ENCODE measurements at regions not wholly inside any gene's neighbourhood (a gene's known extent, or its start where the extent isn't known, plus 50 kb on each side); places are given as distances from the start of the nearest gene placed in this dataset.

DNA sequence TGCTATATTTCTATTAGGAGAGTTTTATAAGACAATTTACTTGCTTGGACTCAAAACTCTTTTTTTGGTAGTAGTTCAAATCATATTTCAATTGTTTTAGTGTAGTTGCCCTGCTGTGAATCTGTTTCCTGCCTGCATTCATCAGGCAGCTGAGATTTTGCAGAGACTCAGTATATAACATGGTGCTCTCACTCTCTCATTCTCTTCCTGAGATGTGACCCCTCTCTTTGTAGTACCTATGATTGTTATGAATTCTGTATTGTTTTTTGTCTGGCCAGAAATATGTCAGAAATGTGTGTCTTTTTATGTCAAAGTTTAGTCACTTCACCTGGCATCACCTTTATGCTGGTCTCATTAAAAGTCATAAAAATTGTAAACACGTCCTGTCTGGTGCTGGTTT lies 374.0 kb downstream of the RAPGEF2 start:
- TF ChIP-seq CTCF (IDR thresholded peaks at IDR 0.05) (no peak), FOXK1 (CRISPR knock-in tag; IDR thresholded peaks at IDR 0.05) (no peak), CREB1 (CRISPR knock-in tag; IDR thresholded peaks at IDR 0.05) (no peak), SMAD3 (CRISPR knock-in tag; IDR thresholded peaks at IDR 0.05; ENCODE audit: borderline replicate concordance) (no peak), NR1H2 (CRISPR knock-in tag; IDR thresholded peaks at IDR 0.05) (no peak), HMGXB4 (CRISPR knock-in tag; IDR thresholded peaks at IDR 0.05) (no peak), ZNF423 (CRISPR knock-in tag; IDR thresholded peaks at IDR 0.05) (no peak), NFATC4 (CRISPR knock-in tag; IDR thresholded peaks at IDR 0.05) (no peak)
- TF ChIP-seq, protein P1, sequence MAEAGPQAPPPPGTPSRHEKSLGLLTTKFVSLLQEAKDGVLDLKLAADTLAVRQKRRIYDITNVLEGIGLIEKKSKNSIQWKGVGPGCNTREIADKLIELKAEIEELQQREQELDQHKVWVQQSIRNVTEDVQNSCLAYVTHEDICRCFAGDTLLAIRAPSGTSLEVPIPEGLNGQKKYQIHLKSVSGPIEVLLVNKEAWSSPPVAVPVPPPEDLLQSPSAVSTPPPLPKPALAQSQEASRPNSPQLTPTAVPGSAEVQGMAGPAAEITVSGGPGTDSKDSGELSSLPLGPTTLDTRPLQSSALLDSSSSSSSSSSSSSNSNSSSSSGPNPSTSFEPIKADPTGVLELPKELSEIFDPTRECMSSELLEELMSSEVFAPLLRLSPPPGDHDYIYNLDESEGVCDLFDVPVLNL (CRISPR knock-in tag; IDR thresholded peaks at IDR 0.05; ENCODE audit: borderline replicate concordance, low read depth) = no peak
- TF ChIP-seq, protein P2, sequence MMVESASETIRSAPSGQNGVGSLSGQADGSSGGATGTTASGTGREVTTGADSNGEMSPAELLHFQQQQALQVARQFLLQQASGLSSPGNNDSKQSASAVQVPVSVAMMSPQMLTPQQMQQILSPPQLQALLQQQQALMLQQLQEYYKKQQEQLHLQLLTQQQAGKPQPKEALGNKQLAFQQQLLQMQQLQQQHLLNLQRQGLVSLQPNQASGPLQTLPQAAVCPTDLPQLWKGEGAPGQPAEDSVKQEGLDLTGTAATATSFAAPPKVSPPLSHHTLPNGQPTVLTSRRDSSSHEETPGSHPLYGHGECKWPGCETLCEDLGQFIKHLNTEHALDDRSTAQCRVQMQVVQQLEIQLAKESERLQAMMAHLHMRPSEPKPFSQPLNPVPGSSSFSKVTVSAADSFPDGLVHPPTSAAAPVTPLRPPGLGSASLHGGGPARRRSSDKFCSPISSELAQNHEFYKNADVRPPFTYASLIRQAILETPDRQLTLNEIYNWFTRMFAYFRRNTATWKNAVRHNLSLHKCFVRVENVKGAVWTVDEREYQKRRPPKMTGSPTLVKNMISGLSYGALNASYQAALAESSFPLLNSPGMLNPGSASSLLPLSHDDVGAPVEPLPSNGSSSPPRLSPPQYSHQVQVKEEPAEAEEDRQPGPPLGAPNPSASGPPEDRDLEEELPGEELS (CRISPR knock-in tag; IDR thresholded peaks at IDR 0.05) = no peak
- TF ChIP-seq, protein P3, sequence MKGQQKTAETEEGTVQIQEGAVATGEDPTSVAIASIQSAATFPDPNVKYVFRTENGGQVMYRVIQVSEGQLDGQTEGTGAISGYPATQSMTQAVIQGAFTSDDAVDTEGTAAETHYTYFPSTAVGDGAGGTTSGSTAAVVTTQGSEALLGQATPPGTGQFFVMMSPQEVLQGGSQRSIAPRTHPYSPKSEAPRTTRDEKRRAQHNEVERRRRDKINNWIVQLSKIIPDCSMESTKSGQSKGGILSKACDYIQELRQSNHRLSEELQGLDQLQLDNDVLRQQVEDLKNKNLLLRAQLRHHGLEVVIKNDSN (CRISPR knock-in tag; IDR thresholded peaks at IDR 0.05) = no peak

Data from WTC11 (cell line).